ENCODE measurements at regions not wholly inside any gene's neighbourhood (a gene's known extent, or its start where the extent isn't known, plus 50 kb on each side); places are given as distances from the start of the nearest gene placed in this dataset.

DNA sequence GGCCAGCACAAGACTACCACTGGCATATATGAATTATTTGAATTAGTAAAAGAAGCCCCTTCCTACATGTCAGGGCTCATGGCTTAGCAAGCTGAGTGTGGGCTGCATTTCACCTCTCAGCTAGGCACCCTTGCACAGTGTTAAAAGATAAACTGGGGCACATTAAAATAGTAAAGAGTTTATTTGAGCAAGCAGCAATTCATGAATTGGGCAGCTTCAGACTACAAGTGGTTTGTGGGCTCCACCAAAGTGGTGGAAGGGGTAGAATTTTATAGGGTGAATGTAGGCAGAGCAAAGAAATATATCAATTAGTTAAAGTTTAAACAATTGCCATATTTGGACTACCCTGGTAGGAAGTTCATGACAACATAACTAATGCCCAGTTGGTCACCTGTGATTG, 178.8 kb downstream of the PLPP3 start:
- Histone ChIP-seq H3K36me3 (ENCODE audit: insufficient read depth, low read length) (no peaks in the 10 kb centered on the region), H3K9me3 (ENCODE audit: low read length) (no peaks in the 10 kb centered on the region), H3K4me3 (ENCODE audit: low read depth, low read length, poor library complexity, severe bottlenecking) (no peak overlapping the region), H3F3A (ENCODE audit: insufficient read depth, low read length) (no peaks in the 10 kb centered on the region), H3K79me2 (ENCODE audit: insufficient read depth, low read length) (no peaks in the 10 kb centered on the region), H3K9me2 (ENCODE audit: low read depth, low read length) (no peaks in the 10 kb centered on the region), H3K27me3 (ENCODE audit: insufficient read depth, low read length) (no peaks in the 10 kb centered on the region), H3K9ac (ENCODE audit: low read length) (no peak overlapping the region), H4K20me1 (ENCODE audit: insufficient read depth, low read length) (no peaks in the 10 kb centered on the region), H3K4me1 (ENCODE audit: insufficient read depth, low read length, severe bottlenecking) (no peaks in the 10 kb centered on the region), H3K4me2 (ENCODE audit: low read length) (no peak overlapping the region), H2AFZ (ENCODE audit: low read length) (no peak overlapping the region), H3K27ac (ENCODE audit: low read depth, low read length, poor library complexity, severe bottlenecking) (no peak overlapping the region)
- TF ChIP-seq EZH2 (IDR thresholded peaks at IDR 0.05; ENCODE audit: borderline replicate concordance, low read length): no peak
- TF ChIP-seq CTCF (IDR thresholded peaks at IDR 0.05; ENCODE audit: low read length): no peak

DNA sequence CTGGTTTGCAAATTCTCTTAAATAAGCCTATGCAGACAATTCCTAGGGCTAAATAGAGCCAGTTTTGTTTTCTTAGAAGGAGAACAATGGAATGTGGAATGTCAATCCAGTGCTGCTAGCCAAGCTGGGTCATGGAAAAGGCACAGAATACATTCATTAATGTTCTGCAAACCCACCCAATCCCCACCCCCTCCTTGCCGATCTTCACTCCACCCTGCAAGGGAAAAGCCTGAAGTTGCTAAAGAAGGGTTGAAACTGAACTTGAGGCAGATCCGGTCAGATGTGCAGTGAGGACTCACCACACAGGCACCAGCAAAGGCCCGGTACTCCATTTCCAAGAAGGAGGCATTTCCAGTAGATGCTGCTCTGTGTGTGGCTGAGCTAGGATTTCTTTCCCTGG, 179.6 kb downstream of the PLPP3 start:
- Histone ChIP-seq H3F3A (ENCODE audit: insufficient read depth, low read length) (no peaks in the 10 kb centered on the region), H2AFZ (ENCODE audit: low read length) (no peak overlapping the region), H3K9ac (ENCODE audit: low read length) (no peak overlapping the region), H3K27me3 (ENCODE audit: insufficient read depth, low read length) (no peaks in the 10 kb centered on the region), H3K4me1 (ENCODE audit: insufficient read depth, low read length, severe bottlenecking) (no peaks in the 10 kb centered on the region), H3K4me3 (ENCODE audit: low read depth, low read length, poor library complexity, severe bottlenecking) (no peak overlapping the region), H3K79me2 (ENCODE audit: insufficient read depth, low read length) (no peaks in the 10 kb centered on the region), H3K9me3 (ENCODE audit: low read length) (no peaks in the 10 kb centered on the region), H4K20me1 (ENCODE audit: insufficient read depth, low read length) (no peaks in the 10 kb centered on the region), H3K4me2 (ENCODE audit: low read length) (no peak overlapping the region), H3K36me3 (ENCODE audit: insufficient read depth, low read length) (no peaks in the 10 kb centered on the region), H3K9me2 (ENCODE audit: low read depth, low read length) (no peaks in the 10 kb centered on the region), H3K27ac (ENCODE audit: low read depth, low read length, poor library complexity, severe bottlenecking) (no peak overlapping the region)
- TF ChIP-seq EZH2 (IDR thresholded peaks at IDR 0.05; ENCODE audit: borderline replicate concordance, low read length): no peak
- TF ChIP-seq CTCF (IDR thresholded peaks at IDR 0.05; ENCODE audit: low read length): no peak

- Histone ChIP-seq H3K79me2 (ENCODE audit: insufficient read depth, low read length) (no peaks in the 10 kb centered on the region), H3K9me2 (ENCODE audit: low read depth, low read length) (no peaks in the 10 kb centered on the region), H3K27me3 (ENCODE audit: insufficient read depth, low read length) (no peaks in the 10 kb centered on the region), H2AFZ (ENCODE audit: low read length) (no peak overlapping the region), H3F3A (ENCODE audit: insufficient read depth, low read length) (no peaks in the 10 kb centered on the region), H3K4me3 (ENCODE audit: low read depth, low read length, poor library complexity, severe bottlenecking) (no peak overlapping the region), H3K27ac (ENCODE audit: low read depth, low read length, poor library complexity, severe bottlenecking) (no peak overlapping the region), H3K9me3 (ENCODE audit: low read length) (no peaks in the 10 kb centered on the region), H4K20me1 (ENCODE audit: insufficient read depth, low read length) (no peaks in the 10 kb centered on the region), H3K4me1 (ENCODE audit: insufficient read depth, low read length, severe bottlenecking) (no peaks in the 10 kb centered on the region), H3K9ac (ENCODE audit: low read length) (no peak overlapping the region), H3K36me3 (ENCODE audit: insufficient read depth, low read length) (no peaks in the 10 kb centered on the region), H3K4me2 (ENCODE audit: low read length) (no peak overlapping the region)
- TF ChIP-seq EZH2 (IDR thresholded peaks at IDR 0.05; ENCODE audit: borderline replicate concordance, low read length) (no peak), CTCF (IDR thresholded peaks at IDR 0.05; ENCODE audit: low read length) (no peak)
These were observed 180.0 kb downstream of the PLPP3 start for GRCh38 chr1:56399326-56399725.
